Adipocyte (in vitro differentiated cells): ENCODE measurements at regions not wholly inside any gene's neighbourhood (a gene's known extent, or its start where the extent isn't known, plus 50 kb on each side); places are given as distances from the start of the nearest gene placed in this dataset.

Source experiments
- DNase-seq: peaks from one replicate; pipeline ENCODE4 v3.0.0-alpha.2; 2015; ENCODE audit warnings: low read depth
- H3K27me3 ChIP-seq: replicated peaks from 2 replicates; pipeline ENCODE4 v1.7.0; 2013; ENCODE audit warnings: mild to moderate bottlenecking, low read length, moderate library complexity; ENCODE audit not compliant: control insufficient read depth, insufficient read depth
- H3K36me3 ChIP-seq: 2 replicates; pipeline ENCODE4 v1.7.0; 2013; ENCODE audit warnings: low read length, mild to moderate bottlenecking, moderate library complexity; ENCODE audit not compliant: control insufficient read depth, insufficient read depth, severe bottlenecking
- H3K4me1 ChIP-seq: 2 replicates; pipeline ENCODE4 v1.7.0; 2013; ENCODE audit warnings: mild to moderate bottlenecking, low read length, moderate library complexity; ENCODE audit not compliant: control insufficient read depth, insufficient read depth
- H3K4me3 ChIP-seq: 2 replicates; pipeline ENCODE4 v1.7.0; 2013; ENCODE audit warnings: mild to moderate bottlenecking, low read length, moderate library complexity
- H3K9ac ChIP-seq: 2 replicates; pipeline ENCODE4 v1.7.0; 2013; ENCODE audit warnings: mild to moderate bottlenecking, low read length, moderate library complexity
- H3K9me3 ChIP-seq: 2 replicates; pipeline ENCODE4 v1.7.0; 2013; ENCODE audit warnings: mild to moderate bottlenecking, low read length, moderate library complexity; ENCODE audit not compliant: control insufficient read depth

DNA sequence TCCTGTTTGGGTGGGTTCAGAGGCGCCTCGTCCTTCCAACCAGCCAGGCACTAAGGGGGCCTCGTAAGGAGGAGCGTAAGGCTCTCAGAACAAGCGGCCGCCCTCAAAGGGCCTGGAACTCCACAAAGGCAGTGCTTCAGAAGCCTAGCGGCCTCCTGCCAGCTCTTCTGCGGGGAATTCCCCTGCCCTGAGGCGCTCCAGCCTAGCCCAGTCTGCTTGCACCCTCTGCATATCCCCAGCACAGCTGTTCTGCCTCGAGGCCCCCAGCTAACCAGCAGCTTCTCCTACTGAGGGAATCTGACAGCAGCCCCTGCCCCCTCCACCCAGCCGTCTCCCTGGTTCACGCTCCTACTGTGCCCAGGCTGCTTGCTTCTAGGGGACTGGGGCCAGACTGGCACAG lies 265.9 kb downstream of the TFCP2L1 start:
- DNase-seq, result no peak
- Histone ChIP-seq H3K4me3 (no peak overlapping the region), H3K4me1 (no peaks in the 10 kb centered on the region), H3K27me3 (peaks cover 13% of the 10 kb centered on the region), H3K36me3 (no peaks in the 10 kb centered on the region), H3K9me3 (peaks cover 3% of the 10 kb centered on the region), H3K9ac (no peak overlapping the region)

- no peak overlapping the region for H3K4me3 ChIP-seq
- no peaks in the 10 kb centered on the region for H3K36me3 ChIP-seq
- no peak for DNase-seq
- no peaks in the 10 kb centered on the region for H3K4me1 ChIP-seq
- H3K27me3 ChIP-seq, result peaks cover 13% of the 10 kb centered on the region
- H3K9ac ChIP-seq, result no peak overlapping the region
- no peaks in the 10 kb centered on the region for H3K9me3 ChIP-seq
Observed at GRCh38 chr2:121019756-121020155, 265.2 kb downstream of the TFCP2L1 start.

- Histone ChIP-seq H3K27me3 (peaks cover 13% of the 10 kb centered on the region), H3K9me3 (no peaks in the 10 kb centered on the region), H3K36me3 (no peaks in the 10 kb centered on the region), H3K4me3 (no peak overlapping the region), H3K9ac (no peak overlapping the region), H3K4me1 (no peaks in the 10 kb centered on the region)
- DNase-seq, result no peak
Observed at GRCh38 chr2:121021685-121022084, 263.3 kb downstream of the TFCP2L1 start.

DNA sequence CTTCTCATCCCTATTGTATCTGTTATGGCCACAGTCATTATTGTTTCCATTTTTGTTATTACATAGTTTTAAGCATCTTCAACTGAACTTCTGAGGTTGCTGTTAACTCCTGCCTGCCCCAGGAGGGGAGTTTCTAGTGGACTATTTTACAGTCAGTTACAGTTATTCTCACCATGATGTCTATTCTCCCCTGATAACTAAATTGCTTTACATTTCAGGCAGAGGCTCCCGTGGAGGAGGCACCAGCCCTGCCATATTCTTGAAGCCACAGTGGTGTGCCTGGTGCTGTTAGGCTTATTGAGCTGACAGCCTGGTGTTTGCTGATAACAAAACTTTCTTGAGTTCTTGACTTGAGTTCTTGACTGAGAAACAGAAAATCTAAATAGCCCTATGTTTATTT lies 256.4 kb downstream of the TFCP2L1 start:
- Histone ChIP-seq H3K9me3 (peaks cover 21% of the 10 kb centered on the region), H3K27me3 (peaks cover 42% of the 10 kb centered on the region), H3K36me3 (no peaks in the 10 kb centered on the region), H3K4me1 (no peaks in the 10 kb centered on the region), H3K9ac (no peak overlapping the region), H3K4me3 (no peak overlapping the region)
- DNase-seq, result no peak

DNA sequence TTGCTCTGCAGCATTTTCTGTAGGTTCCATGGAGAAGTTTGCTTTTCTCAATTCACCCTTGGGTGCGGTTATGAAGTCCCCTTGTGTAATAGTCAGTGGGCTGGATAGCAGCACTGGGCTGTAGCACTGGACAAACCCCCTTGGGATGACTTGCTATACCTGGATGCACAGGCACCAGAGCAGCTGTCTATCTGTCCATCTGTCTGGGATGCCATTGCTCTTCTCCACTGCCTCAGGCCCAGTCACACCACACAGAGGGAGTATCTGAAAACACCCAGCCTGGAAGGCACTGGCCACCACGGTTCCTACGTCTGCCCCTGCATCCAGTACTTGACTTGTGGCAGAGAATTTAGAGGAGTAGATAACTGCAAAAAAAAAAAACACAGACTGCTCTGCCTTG lies 254.5 kb downstream of the TFCP2L1 start:
- peaks cover 57% of the 10 kb centered on the region for H3K27me3 ChIP-seq
- H3K9me3 ChIP-seq, result peaks cover 21% of the 10 kb centered on the region
- no peak overlapping the region for H3K4me3 ChIP-seq
- H3K4me1 ChIP-seq, result no peaks in the 10 kb centered on the region
- no peaks in the 10 kb centered on the region for H3K36me3 ChIP-seq
- H3K9ac ChIP-seq, result no peak overlapping the region
- no peak for DNase-seq

DNA sequence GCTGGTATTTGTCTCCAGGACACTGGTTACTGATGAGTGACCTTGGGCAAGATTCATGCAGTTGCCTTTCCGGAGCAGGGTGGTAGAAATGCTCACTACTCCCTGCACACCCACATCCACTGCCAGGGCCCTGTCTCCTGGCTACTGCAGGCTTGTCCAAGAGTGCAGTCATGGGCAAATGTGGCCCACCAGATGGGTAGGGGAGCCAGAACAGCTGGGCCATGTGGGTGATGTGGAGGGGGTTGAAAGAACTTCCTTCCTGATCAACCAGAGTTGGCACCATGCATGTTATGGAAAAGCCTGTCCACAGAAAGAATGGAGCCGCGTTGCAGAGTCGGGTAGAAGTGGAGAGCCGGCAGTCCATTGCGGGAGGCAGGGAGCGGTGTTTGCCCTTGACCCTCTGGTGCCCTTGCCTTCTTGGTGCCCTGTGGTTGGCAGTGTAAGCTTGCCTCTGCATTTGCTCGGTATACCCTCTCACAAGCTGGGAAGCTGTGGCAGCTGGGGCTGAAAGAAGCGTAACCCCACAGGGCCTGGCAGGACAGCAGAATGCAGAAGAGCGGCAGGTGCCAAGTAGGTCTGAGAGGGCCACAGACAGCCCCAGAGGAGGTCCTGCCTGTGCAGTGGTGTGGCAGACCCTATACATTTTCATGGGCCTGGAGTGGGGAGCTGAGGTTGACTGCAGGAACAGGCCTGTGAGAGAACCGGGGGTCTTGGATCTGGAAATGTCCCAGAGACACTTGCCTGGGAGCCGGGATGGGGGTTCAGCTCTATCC lies 253.2 kb downstream of the TFCP2L1 start:
- H3K27me3 ChIP-seq, result peaks cover 69% of the 10 kb centered on the region

DNA sequence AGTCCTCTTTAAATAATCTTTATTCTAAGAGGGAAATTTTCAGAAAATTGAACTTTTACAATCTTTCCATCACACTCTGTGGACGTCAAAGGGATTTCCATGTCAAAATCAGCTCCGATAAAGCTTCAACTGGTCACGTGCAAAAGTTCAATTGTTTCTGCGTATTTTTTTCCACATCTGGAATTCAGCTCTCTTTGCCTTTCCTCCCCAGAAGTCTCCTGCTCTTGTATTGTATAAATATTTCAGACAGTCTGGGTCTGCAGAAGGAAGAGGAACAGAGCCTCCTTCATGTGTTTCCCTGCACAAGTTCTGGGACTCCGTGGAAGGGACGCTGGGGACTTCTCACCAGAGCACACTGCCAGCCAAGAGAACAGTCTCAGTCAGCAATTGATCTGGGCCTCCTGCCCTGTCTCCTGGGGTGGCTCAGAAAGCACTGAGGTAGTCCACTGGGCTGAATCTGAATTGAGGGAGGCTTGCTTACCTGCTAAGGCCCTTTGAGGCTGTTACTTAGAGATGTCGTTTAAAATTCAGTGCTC lies 251.5 kb downstream of the TFCP2L1 start:
- Histone ChIP-seq H3K9me3 (peaks cover 5% of the 10 kb centered on the region), H3K9ac (no peak overlapping the region), H3K4me3 (no peak overlapping the region), H3K36me3 (no peaks in the 10 kb centered on the region), H3K4me1 (no peaks in the 10 kb centered on the region), H3K27me3 (peaks cover 69% of the 10 kb centered on the region)
- no peak for DNase-seq

More for the DNA sequence above, 253.2 kb downstream of the TFCP2L1 start:
- no peak for DNase-seq
- H3K4me3 ChIP-seq, result no peak overlapping the region
- no peak overlapping the region for H3K9ac ChIP-seq
- H3K9me3 ChIP-seq, result peaks cover 21% of the 10 kb centered on the region
- H3K4me1 ChIP-seq, result no peaks in the 10 kb centered on the region
- H3K36me3 ChIP-seq, result no peaks in the 10 kb centered on the region

- no peaks in the 10 kb centered on the region for H3K9me3 ChIP-seq
Observed at GRCh38 chr2:121034551-121034950, 250.5 kb downstream of the TFCP2L1 start.

DNA sequence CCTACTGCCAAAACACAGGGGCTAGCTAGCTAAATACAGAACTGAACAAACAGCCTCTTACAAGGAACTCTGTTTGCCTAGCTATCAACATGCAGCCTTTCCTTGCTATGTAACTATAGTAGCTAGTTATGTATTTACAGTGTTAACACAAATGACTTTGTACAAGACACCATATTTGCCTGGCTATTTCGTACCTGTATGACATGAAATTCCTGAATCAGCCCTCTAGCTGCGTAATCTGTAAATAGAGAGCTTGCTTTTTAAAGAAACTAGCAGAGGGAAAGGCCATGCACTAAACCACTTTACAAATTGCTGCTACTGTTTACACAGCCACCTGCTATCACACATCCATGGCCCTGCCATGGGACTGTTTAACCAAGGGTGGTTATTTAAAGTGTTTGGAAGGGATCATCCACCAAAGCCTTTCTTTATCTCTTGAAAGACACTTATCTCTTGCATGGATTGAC lies 248.7 kb downstream of the TFCP2L1 start:
- Histone ChIP-seq H3K9ac (no peak overlapping the region), H3K36me3 (no peaks in the 10 kb centered on the region), H3K4me1 (no peaks in the 10 kb centered on the region), H3K9me3 (no peaks in the 10 kb centered on the region), H3K27me3 (peaks cover 61% of the 10 kb centered on the region), H3K4me3 (no peak overlapping the region)
- no peak for DNase-seq

More at GRCh38 chr2:121034551-121034950, 250.5 kb downstream of the TFCP2L1 start:
- Histone ChIP-seq H3K9ac (no peak overlapping the region), H3K36me3 (no peaks in the 10 kb centered on the region), H3K4me3 (no peak overlapping the region), H3K27me3 (peaks cover 66% of the 10 kb centered on the region), H3K4me1 (no peaks in the 10 kb centered on the region)
- DNase-seq, result no peak

- no peaks in the 10 kb centered on the region for H3K4me1 ChIP-seq
- no peak for DNase-seq
- H3K36me3 ChIP-seq, result no peaks in the 10 kb centered on the region
- peaks cover 61% of the 10 kb centered on the region for H3K27me3 ChIP-seq
- no peaks in the 10 kb centered on the region for H3K9me3 ChIP-seq
- H3K9ac ChIP-seq, result no peak overlapping the region
- no peak overlapping the region for H3K4me3 ChIP-seq
Observed at GRCh38 chr2:121037480-121037879, 247.5 kb downstream of the TFCP2L1 start.

DNA sequence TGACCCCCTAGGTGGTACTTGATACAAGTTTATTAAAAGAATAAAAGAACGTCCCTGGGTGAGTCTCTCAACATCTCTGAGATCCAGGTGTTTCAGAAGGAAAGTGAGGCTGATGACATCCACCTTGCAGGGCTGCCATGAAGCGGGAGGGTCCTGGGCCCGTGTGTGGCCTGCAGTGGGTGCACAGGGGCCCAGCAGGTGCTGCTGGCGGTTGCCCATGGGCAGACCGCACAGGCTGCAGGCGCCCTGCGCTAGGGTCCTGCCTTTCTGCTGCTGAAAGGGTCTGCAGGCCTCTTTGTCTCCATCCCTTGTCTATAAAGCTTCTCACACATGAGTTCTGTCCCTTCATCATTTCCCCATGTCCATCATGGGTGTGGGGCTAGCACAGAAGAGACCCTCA lies 247.0 kb downstream of the TFCP2L1 start:
- peaks cover 60% of the 10 kb centered on the region for H3K27me3 ChIP-seq
- no peaks in the 10 kb centered on the region for H3K36me3 ChIP-seq
- DNase-seq, result no peak
- peaks cover 2% of the 10 kb centered on the region for H3K9me3 ChIP-seq
- no peak overlapping the region for H3K9ac ChIP-seq
- no peak overlapping the region for H3K4me3 ChIP-seq
- H3K4me1 ChIP-seq, result no peaks in the 10 kb centered on the region
